Left ventricle myocardium inferior (tissue), 1 donor: ENCODE measurements at regions not wholly inside any gene's neighbourhood (a gene's known extent, or its start where the extent isn't known, plus 50 kb on each side); places are given as distances from the start of the nearest gene placed in this dataset.

Experiments used
- DNase-seq: peaks from one replicate; pipeline ENCODE4 v3.0.0-alpha.2; 2020
- H3K27ac ChIP-seq: fragments of 200-600 bp; replicated peaks from 2 replicates; pipeline ENCODE4 v1.8.0; 2021
- H3K27me3 ChIP-seq: fragments of 200-600 bp; 2 replicates; pipeline ENCODE4 v1.8.0; 2021; ENCODE audit warnings: low read depth
- H3K36me3 ChIP-seq: fragments of 200-600 bp; 2 replicates; pipeline ENCODE4 v1.8.0; 2021
- H3K4me1 ChIP-seq: fragments of 200-600 bp; 2 replicates; pipeline ENCODE4 v1.8.0; 2021
- H3K4me3 ChIP-seq: fragments of 200-600 bp; 2 replicates; pipeline ENCODE4 v1.8.0; 2021; ENCODE audit warnings: mild to moderate bottlenecking, moderate library complexity
- H3K9me3 ChIP-seq: fragments of 200-600 bp; replicated peaks from 2 replicates; pipeline ENCODE4 v1.8.0; 2021
- CTCF ChIP-seq: fragments of 200-600 bp; IDR thresholded peaks from 2 replicates; pipeline ENCODE4 v1.8.0; 2021; ENCODE audit warnings: antibody characterized with exemption, mild to moderate bottlenecking, borderline replicate concordance
- intact Hi-C: fragments of 100-400 bp; cut with micrococcal nuclease; formaldehyde crosslinking; loops from one replicate; pipeline ENCODE4 v1.11.0; 2022
- donor health status: DM: no; HTN: yes; CAD: no; lungs with severe emphysema.

GRCh38 chr4:147368948-147369347, 111.9 kb upstream of the EDNRA start:
- Histone ChIP-seq H3K4me3 (no peak overlapping the region), H3K27ac (no peak overlapping the region), H3K4me1 (no peaks in the 10 kb centered on the region), H3K9me3 (peaks cover 16% of the 10 kb centered on the region), H3K27me3 (no peaks in the 10 kb centered on the region), H3K36me3 (no peaks in the 10 kb centered on the region)
- no peak for TF ChIP-seq CTCF
- intact Hi-C loops, result no loop called here
- no peak for DNase-seq

DNA sequence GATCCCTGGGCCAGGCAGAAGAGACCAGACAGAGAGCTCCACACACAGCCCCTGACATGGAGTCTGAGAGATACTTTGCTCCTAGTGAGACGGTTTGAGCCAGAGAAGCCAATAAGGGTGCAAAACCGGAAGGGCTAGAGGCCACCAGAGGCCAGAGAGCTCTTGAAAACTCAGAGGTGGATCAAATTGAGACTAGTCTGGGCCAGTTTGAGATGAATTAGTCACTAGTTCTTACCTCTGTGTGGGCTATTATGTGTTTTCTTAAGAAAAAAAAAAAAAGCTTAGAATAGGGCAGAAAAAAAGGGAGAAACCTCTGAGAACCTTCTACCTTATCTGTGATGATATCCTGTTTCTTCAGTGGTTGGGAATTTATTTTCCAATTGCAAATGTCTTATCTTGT, 110.4 kb upstream of the EDNRA start:
- Histone ChIP-seq H3K27ac (no peak overlapping the region), H3K4me3 (no peak overlapping the region), H3K36me3 (no peaks in the 10 kb centered on the region), H3K9me3 (peaks cover 21% of the 10 kb centered on the region), H3K27me3 (no peaks in the 10 kb centered on the region), H3K4me1 (no peaks in the 10 kb centered on the region)
- TF ChIP-seq CTCF, result no peak
- intact Hi-C loops, result no loop called here
- DNase-seq, result no peak

DNA sequence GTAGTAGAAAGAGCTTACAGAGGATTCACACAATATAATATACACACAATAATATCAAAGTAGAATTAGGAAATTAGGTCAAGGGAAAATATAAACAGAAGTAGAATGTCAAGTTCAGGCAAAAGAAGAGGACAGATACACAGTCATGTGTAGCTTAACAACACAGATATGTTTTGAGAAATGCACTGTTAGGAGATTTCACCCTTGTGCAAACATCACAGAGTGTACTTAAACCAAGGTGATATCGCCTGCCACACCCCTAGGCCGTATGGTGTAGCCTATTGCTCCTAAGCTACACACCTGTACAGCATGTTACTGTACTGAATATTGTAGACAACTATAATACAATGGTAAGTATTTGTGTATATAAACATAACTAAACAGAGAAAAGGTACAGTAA, 110.0 kb upstream of the EDNRA start:
- no peaks in the 10 kb centered on the region for H3K4me1 ChIP-seq
- H3K27ac ChIP-seq, result no peak overlapping the region
- no peak for DNase-seq
- no peaks in the 10 kb centered on the region for H3K27me3 ChIP-seq
- H3K36me3 ChIP-seq, result no peaks in the 10 kb centered on the region
- H3K9me3 ChIP-seq, result peaks cover 21% of the 10 kb centered on the region
- TF ChIP-seq CTCF, result no peak
- intact Hi-C loops, result no loop called here
- no peak overlapping the region for H3K4me3 ChIP-seq

- intact Hi-C loops, result no loop called here
- H3K9me3 ChIP-seq, result peaks cover 21% of the 10 kb centered on the region
- H3K27me3 ChIP-seq, result no peaks in the 10 kb centered on the region
- H3K4me3 ChIP-seq, result no peak overlapping the region
- no peak for DNase-seq
- H3K36me3 ChIP-seq, result no peaks in the 10 kb centered on the region
- no peak for TF ChIP-seq CTCF
- no peaks in the 10 kb centered on the region for H3K4me1 ChIP-seq
- no peak overlapping the region for H3K27ac ChIP-seq
Observed at GRCh38 chr4:147371661-147372060, 109.2 kb upstream of the EDNRA start.

DNA sequence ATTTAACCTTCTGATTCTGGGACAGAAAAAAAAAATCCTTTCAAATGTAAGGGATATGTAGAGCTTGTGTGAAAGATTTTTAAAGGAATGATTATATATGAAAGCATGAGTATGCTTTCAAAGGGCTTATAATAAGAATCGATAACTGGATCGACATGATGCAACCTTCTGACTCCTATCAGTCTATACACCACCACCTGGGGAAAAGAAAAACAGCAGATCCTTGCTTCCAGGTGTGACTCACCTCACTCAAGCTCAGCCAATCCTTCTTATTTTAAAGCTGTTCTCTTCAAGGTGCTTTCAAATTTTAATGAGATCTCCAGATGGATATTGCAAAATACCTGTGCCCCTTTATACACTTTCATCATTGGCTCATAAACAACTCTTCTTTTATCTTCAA, 102.1 kb upstream of the EDNRA start:
- Histone ChIP-seq H3K36me3 (no peaks in the 10 kb centered on the region), H3K4me1 (no peaks in the 10 kb centered on the region), H3K4me3 (no peak overlapping the region), H3K9me3 (peaks cover 23% of the 10 kb centered on the region), H3K27ac (no peak overlapping the region), H3K27me3 (no peaks in the 10 kb centered on the region)
- no peak for DNase-seq
- no peak for TF ChIP-seq CTCF
- intact Hi-C loops, result no loop called here

- H3K9me3 ChIP-seq, result peaks cover 16% of the 10 kb centered on the region
- intact Hi-C loops, result no loop called here
- no peak for DNase-seq
- no peaks in the 10 kb centered on the region for H3K4me1 ChIP-seq
- TF ChIP-seq CTCF, result no peak
- H3K4me3 ChIP-seq, result no peak overlapping the region
- H3K27ac ChIP-seq, result no peak overlapping the region
- no peaks in the 10 kb centered on the region for H3K36me3 ChIP-seq
- H3K27me3 ChIP-seq, result no peaks in the 10 kb centered on the region
Observed at GRCh38 chr4:147381749-147382148, 99.1 kb upstream of the EDNRA start.
